Immature natural killer cell (primary cell): ENCODE measurements at regions not wholly inside any gene's neighbourhood (a gene's known extent, or its start where the extent isn't known, plus 50 kb on each side); places are given as distances from the start of the nearest gene placed in this dataset.
"Not testable (repeated sequence)": the region's sequence is repeated elsewhere in the genome, so short reads cannot be mapped to it uniquely, and the experiment has no call there.

Experiments used
- DNase-seq, 3 donors: peaks; one replicate each; pipeline ENCODE4 v3.0.0; 2022; ENCODE audit warnings: mixed read lengths in 1 of 3
- H3K27ac Mint-ChIP-seq, 6 donors: one replicate each; pipeline ENCODE4 v1.8.0; 2020; ENCODE audit warnings: mixed read lengths in 6 of 6, mild to moderate bottlenecking in 5 of 6, inconsistent platforms in 4 of 6, moderate library complexity in 3 of 6
- H3K27me3 Mint-ChIP-seq, 3 donors: one replicate each; pipeline ENCODE4 v1.8.0; 2020 to 2021; ENCODE audit warnings: low read depth in 3 of 3, mild to moderate bottlenecking in 3 of 3, mixed read lengths in 3 of 3, moderate library complexity in 3 of 3, inconsistent platforms in 1 of 3
- H3K36me3 Mint-ChIP-seq, 3 donors: one replicate each; pipeline ENCODE4 v1.8.0; 2020; ENCODE audit warnings: mixed read lengths in 3 of 3, inconsistent platforms in 2 of 3, mild to moderate bottlenecking in 2 of 3
- H3K4me1 Mint-ChIP-seq, 2 donors: one replicate each; pipeline ENCODE4 v1.8.0; 2020; ENCODE audit warnings: inconsistent platforms in 2 of 2, mild to moderate bottlenecking in 2 of 2, mixed read lengths in 2 of 2, moderate library complexity in 1 of 2
- H3K4me3 Mint-ChIP-seq, 5 donors: one replicate each; pipeline ENCODE4 v1.8.0; 2020; ENCODE audit warnings: mild to moderate bottlenecking in 5 of 5, mixed read lengths in 5 of 5, inconsistent platforms in 3 of 5, moderate library complexity in 3 of 5
- H3K9me3 Mint-ChIP-seq, 6 donors: one replicate each; pipeline ENCODE4 v1.8.0; 2020; ENCODE audit warnings: mild to moderate bottlenecking in 6 of 6, mixed read lengths in 6 of 6, inconsistent platforms in 4 of 6, moderate library complexity in 3 of 6

DNA sequence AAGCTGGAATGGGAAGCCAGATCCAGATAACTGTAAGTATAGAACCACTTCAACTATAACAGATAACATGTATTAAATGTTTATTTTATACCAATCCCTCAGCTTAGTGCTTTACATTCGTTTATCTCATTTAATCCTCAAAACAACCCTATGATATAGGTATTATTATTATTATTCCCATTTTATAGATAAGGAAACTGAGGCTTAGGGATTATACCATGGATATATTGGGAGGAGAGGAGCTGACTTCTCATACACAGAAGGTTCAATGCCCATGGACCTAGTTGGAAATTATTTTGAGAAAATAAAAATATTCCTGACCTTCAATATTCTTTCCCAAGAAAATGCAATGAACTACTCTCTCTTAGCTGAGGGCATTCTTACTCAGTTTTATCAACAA lies 140.4 kb upstream of the C11orf58 start:
- Mint-ChIP-seq H3K27ac (no peak overlapping the region), H3K4me1 (no peaks in the 10 kb centered on the region), H3K9me3 (peaks cover 0 to 1% (median 0%) of the 10 kb centered on the region in 6 donors), H3K27me3 (peaks cover 9 to 11% (median 9%) of the 10 kb centered on the region in 3 donors), H3K4me3 (no peak overlapping the region), H3K36me3 (no peaks in the 10 kb centered on the region)
- DNase-seq = no peak

DNA sequence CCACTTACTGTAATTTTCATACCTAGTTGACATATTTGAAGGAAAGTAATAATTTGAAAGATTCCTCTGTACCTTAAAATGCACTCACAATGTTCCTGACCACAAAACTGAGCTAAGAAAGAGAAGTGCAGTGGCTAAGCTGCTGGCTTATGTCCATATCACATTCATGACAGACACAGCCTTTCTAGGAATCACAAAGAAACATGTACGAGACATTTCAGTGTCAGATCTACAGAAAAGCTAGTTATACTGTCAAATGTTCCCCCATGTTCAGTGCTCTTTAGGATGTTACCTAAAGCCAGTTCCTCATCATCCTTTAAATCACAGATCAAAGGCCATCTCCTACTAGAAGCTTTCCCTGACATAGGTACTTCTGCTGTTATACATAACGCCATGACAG lies 142.2 kb upstream of the C11orf58 start:
- Mint-ChIP-seq H3K4me1 (no peaks in the 10 kb centered on the region), H3K27me3 (peaks cover 0 to 4% (median 3%) of the 10 kb centered on the region in 3 donors), H3K27ac (no peak overlapping the region), H3K9me3 (no peaks in the 10 kb centered on the region), H3K36me3 (no peaks in the 10 kb centered on the region), H3K4me3 (no peak overlapping the region)
- no peak for DNase-seq

DNA sequence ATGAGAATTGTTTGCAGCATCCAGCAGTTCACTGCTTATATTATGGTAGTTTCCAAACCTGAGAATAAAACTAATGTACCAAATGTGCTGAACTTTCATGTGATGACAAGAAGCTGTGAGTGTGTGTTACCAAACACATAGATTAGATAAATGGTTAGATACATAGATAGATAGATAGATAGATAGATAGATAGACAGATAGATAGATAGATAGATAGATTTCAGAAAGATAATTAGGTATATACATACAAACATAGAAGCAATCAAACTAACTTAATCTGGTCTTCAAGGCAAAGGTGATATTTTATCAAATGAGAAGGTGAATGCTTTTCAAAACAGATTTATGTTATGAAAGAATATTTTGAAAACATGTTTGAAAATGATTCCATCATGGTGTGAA lies 147.3 kb upstream of the C11orf58 start:
- Mint-ChIP-seq H3K36me3 (no peaks in the 10 kb centered on the region), H3K9me3 (no peaks in the 10 kb centered on the region), H3K4me1 (no peaks in the 10 kb centered on the region), H3K27ac (no peak overlapping the region), H3K4me3 (no peak overlapping the region), H3K27me3 (peaks cover 2 to 3% (median 2%) of the 10 kb centered on the region in 3 donors)
- DNase-seq = no peak

DNA sequence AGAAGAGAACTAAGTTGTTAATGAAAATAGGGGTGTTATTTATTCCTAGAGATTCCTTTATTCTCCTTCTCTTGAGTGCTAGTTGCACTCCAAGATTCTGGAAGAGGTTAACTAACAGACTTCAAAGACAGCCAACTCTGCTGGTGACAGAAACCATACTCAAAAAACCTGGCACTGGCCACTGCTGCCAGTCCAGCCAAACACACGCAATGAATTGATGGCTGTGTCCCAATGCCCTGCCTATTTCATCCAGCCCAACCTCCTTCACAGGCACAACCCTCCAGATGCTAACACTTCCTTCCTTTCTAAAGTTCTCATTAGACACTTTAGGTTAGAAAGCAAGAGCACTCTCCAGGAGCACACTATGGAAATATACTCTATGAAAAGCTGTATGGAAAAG lies 150.8 kb upstream of the C11orf58 start:
- H3K4me1 Mint-ChIP-seq = no peaks in the 10 kb centered on the region
- no peaks in the 10 kb centered on the region for H3K36me3 Mint-ChIP-seq
- H3K9me3 Mint-ChIP-seq = peaks cover 0 to 2% (median 0%) of the 10 kb centered on the region in 6 donors
- DNase-seq = no peak
- H3K27ac Mint-ChIP-seq = no peak overlapping the region
- peaks cover 3 to 5% (median 4%) of the 10 kb centered on the region in 3 donors for H3K27me3 Mint-ChIP-seq
- H3K4me3 Mint-ChIP-seq = no peak overlapping the region

DNA sequence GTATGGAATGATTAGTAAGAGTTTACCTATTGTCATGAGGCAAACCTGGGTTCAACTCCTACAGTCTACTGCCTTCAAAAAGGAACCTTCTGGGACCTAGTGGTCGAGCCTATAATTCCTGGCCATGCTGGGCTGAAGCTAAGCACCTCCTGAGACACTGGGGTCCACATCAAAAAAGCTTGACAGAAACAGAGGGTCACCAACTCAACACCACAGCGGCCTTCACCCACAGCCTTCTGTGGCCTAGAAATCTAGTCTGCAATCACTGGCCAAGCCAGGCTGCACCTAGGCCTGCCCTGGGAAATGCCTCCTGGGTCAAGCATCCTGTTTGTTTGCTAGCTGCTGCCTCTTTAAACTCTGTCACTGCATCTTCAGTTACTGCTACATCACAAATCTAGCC lies 153.9 kb upstream of the C11orf58 start:
- Mint-ChIP-seq H3K4me3 (no peak overlapping the region), H3K27me3 (peaks cover 3 to 4% (median 4%) of the 10 kb centered on the region in 3 donors), H3K27ac (no peak overlapping the region), H3K4me1 (no peaks in the 10 kb centered on the region), H3K9me3 (peaks cover 0 to 8% (median 0%) of the 10 kb centered on the region in 6 donors), H3K36me3 (no peaks in the 10 kb centered on the region)
- DNase-seq = no peak

DNA sequence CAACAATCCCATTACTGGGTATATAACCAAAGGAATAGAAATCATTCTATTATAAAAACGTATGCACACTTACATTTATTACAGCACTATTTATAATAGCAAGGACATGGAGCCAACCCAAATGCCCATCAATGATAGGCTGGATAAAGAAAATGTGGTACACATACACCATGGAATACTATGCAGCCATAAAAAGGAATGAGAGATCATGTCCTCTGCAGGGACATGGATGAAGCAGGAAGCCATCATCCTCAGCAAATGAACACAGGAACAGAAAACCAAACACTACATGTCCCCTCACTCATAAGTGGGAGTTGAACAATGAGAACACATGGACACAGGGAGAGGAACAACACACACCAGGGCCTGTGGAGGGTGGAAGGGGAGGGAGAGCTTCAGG lies 157.4 kb upstream of the C11orf58 start:
- not testable (repeated sequence) for H3K36me3 Mint-ChIP-seq, DNase-seq, H3K9me3 Mint-ChIP-seq, H3K27me3 Mint-ChIP-seq, H3K27ac Mint-ChIP-seq, H3K4me1 Mint-ChIP-seq, H3K4me3 Mint-ChIP-seq

DNA sequence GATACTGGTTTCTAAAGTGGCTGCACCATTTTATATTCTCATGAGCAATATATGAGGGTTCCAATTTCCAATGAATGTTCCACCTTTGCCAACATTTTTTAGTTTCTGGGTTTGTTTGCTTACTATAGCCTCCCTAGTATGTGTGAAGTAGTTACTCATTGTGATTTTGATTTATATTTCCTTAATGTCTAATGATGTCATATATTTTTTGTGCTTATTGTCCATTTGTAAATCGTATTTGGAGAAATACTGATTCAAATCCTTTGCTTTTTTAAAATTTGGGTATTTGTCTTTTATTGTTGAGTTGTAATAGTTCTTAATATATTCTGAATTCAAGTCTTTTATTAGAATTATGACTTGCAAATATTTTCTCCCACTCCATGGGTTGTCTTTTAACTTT lies 161.0 kb upstream of the C11orf58 start:
- no peaks in the 10 kb centered on the region for H3K4me1 Mint-ChIP-seq

DNA sequence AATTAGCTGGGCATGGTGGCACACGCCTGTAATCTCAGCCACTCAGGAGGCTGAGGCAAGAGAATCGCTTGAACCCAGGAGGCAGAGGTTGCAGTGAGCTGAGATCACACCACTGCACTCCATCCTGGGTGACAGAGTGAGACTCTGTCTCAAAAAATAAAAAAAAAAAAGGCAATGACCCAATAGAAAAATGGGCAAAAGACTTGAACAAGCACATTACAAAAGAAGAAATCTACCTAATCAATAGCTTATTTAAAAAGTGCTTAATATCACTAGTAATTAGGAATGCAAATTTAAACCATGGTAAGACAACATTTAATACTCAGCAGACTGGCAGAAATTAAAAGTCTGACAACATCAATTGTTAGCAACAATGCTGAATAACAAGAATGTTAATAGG lies 163.6 kb upstream of the C11orf58 start:
- H3K27ac Mint-ChIP-seq, H3K9me3 Mint-ChIP-seq, H3K36me3 Mint-ChIP-seq, H3K4me1 Mint-ChIP-seq, H3K27me3 Mint-ChIP-seq, DNase-seq, H3K4me3 Mint-ChIP-seq: not testable (repeated sequence)

More for the DNA sequence above, 161.0 kb upstream of the C11orf58 start:
- H3K9me3 Mint-ChIP-seq = peaks cover 0 to 6% (median 0%) of the 10 kb centered on the region in 6 donors
- H3K4me3 Mint-ChIP-seq = no peak overlapping the region
- DNase-seq = no peak
- no peaks in the 10 kb centered on the region for H3K36me3 Mint-ChIP-seq
- no peak overlapping the region for H3K27ac Mint-ChIP-seq
- H3K27me3 Mint-ChIP-seq = peaks cover 1 to 2% (median 2%) of the 10 kb centered on the region in 3 donors

DNA sequence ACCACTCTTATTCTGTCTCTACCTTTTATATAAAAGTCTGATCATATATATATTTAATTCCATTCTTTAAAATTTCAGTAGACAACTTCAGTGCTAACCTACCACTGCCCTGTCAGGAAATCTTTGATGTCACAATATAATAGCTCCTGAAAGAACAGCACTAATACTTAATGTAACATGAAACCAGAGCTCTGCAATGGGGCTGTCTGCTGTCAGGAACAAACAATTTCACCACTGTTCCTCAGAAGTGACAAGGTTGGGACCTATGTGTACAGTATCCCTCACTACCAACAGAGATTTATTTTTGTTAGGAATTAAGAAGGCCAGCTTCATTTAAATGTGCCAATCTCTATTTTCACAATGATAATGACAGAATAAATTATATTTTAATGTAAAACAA lies 165.5 kb upstream of the C11orf58 start:
- Mint-ChIP-seq H3K27ac (no peak overlapping the region), H3K4me3 (no peak overlapping the region), H3K27me3 (peaks cover 0 to 1% (median 0%) of the 10 kb centered on the region in 3 donors)

DNA sequence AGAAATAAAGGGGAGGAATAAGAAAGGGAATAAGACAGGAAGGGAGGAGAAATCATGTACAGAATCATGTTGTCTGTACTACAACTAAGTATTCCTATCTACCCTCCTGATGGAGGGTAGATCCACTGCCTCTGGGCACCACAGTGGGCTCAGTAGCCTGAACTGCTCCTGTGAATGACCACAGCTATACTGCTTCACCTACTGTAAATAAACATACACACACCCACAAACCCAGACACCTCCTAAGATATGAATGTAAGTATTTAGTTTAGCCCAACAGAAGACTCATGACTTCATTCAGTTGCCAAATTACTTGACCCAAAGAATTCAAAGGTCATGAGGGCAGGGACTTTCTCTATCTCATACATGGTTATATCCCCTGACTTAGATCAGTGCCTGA lies 177.3 kb upstream of the C11orf58 start:
- H3K27me3 Mint-ChIP-seq = peaks cover 0 to 2% (median 0%) of the 10 kb centered on the region in 3 donors
- peaks cover 0 to 25% (median 9%) of the 10 kb centered on the region in 6 donors for H3K9me3 Mint-ChIP-seq
- DNase-seq = no peak
- no peak overlapping the region for H3K27ac Mint-ChIP-seq
- H3K4me3 Mint-ChIP-seq = no peak overlapping the region
- H3K4me1 Mint-ChIP-seq = no peaks in the 10 kb centered on the region
- H3K36me3 Mint-ChIP-seq = peaks cover 0 to 3% (median 0%) of the 10 kb centered on the region in 3 donors

More for the DNA sequence above, 165.5 kb upstream of the C11orf58 start:
- Mint-ChIP-seq H3K4me1 (no peaks in the 10 kb centered on the region), H3K36me3 (no peaks in the 10 kb centered on the region), H3K9me3 (peaks cover 0 to 6% (median 4%) of the 10 kb centered on the region in 6 donors)
- DNase-seq = no peak

DNA sequence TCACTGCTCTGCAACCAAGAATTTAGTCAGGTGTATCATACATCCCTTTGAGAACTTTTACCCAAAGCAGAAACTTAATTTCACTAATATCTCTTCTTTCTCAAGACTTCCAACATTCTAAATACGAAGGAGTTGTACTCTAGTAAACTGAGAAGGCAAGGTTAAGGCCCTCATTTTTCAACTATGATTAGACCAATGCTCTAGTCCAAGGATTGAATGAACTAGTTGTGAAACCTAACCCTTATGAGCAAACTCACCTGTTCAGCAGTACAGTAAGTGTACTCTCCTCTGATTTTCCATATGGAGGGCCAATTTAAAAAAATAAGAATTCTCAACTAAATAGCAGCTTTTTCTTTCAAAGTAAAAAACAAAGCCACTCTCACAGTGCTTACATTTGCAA lies 180.0 kb upstream of the C11orf58 start:
- Mint-ChIP-seq H3K27ac (no peak overlapping the region), H3K27me3 (no peaks in the 10 kb centered on the region), H3K4me3 (no peak overlapping the region), H3K4me1 (no peaks in the 10 kb centered on the region), H3K9me3 (peaks cover 0 to 21% (median 10%) of the 10 kb centered on the region in 6 donors), H3K36me3 (peaks cover 0 to 3% (median 0%) of the 10 kb centered on the region in 3 donors)
- DNase-seq = no peak

DNA sequence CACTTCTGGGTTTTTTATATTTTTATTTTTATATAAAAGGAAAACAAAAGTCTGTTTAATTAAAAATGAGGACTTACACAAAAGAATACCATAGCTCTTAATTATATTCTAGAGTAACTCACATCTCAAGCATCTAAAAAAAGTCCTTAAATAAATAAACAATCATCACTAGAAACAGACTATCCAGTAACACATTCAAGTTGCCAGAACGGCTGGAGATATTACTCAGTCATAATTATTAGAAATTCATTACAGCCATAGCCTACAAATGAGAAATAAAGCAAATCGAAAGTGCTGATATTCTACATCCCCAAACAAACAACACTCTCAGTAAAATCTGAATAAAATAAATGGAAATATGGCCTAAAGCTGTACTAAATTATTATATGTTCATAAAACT lies 182.5 kb upstream of the C11orf58 start:
- H3K36me3 Mint-ChIP-seq = no peaks in the 10 kb centered on the region
- H3K9me3 Mint-ChIP-seq = peaks cover 0 to 18% (median 3%) of the 10 kb centered on the region in 6 donors
- no peak overlapping the region for H3K4me3 Mint-ChIP-seq
- H3K27me3 Mint-ChIP-seq = no peaks in the 10 kb centered on the region
- H3K4me1 Mint-ChIP-seq = no peaks in the 10 kb centered on the region
- DNase-seq = no peak
- no peak overlapping the region for H3K27ac Mint-ChIP-seq

DNA sequence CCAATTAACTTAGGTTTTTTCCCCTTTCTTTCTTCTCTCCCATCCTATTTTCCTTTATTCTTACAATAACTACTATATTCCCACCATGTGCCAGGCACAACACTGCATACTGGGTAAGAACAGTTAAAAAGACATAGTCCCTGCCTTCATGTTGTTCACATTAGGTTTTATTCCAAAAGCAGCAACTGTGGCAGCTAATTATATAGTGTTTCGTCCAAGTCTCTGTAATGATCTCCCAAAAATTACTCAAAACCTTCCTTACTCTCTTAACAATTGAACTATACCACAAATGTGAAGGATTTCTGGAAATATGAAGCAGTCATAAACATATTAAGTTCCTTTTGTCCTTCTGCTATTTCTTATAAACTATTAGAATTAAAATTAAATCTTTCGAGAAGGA lies 184.1 kb upstream of the C11orf58 start:
- no peaks in the 10 kb centered on the region for H3K36me3 Mint-ChIP-seq
- no peak for DNase-seq

DNA sequence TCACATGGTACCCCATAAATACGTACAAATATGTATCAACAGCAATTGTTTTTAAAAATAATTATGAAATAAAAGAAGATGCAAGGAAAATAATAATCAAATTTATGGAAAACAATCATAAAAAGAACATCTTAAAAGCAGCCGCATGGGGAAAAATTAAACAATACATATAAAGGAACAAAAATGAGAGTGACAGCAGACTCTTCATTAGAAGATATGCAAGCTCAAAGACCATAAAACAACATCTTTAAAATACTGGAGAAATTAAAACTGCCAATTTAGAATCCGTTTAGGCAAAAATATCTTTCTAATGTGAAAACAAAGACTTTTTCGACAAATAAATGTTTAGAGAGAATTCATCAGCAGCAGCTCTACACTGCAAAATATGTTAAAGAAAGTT lies 190.6 kb upstream of the C11orf58 start:
- Mint-ChIP-seq H3K27me3 (peaks cover 0 to 2% (median 0%) of the 10 kb centered on the region in 3 donors), H3K4me1 (no peaks in the 10 kb centered on the region), H3K36me3 (no peaks in the 10 kb centered on the region), H3K9me3 (peaks cover 0 to 10% (median 8%) of the 10 kb centered on the region in 6 donors), H3K4me3 (no peak overlapping the region), H3K27ac (no peak overlapping the region)
- DNase-seq = no peak

More for the DNA sequence above, 184.1 kb upstream of the C11orf58 start:
- peaks cover 2 to 20% (median 4%) of the 10 kb centered on the region in 6 donors for H3K9me3 Mint-ChIP-seq
- no peak overlapping the region for H3K27ac Mint-ChIP-seq
- no peak overlapping the region for H3K4me3 Mint-ChIP-seq
- H3K4me1 Mint-ChIP-seq = no peaks in the 10 kb centered on the region
- no peaks in the 10 kb centered on the region for H3K27me3 Mint-ChIP-seq

DNA sequence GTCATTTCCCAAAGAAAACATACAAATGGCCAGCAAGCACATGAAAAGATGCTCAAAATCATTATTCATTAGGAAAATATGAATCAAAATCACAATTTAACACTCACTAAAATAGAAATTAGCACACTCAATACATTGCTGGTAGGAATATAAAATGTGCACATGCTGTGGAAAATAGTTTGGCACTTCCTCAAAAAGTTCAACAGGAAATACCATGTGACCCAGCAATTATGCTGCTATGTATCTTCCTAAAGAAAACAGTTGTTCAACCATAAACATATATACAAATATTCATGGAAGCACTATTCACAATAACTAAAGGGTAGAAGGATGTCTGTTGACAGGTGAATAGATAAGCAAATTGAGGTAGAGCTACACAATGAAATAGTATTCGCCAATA lies 187.3 kb upstream of the SOX6 start:
- no peaks in the 10 kb centered on the region for H3K36me3 Mint-ChIP-seq
- peaks cover 5 to 19% (median 6%) of the 10 kb centered on the region in 6 donors for H3K9me3 Mint-ChIP-seq

More for the DNA sequence above, 187.3 kb upstream of the SOX6 start:
- no peak overlapping the region for H3K4me3 Mint-ChIP-seq
- no peaks in the 10 kb centered on the region for H3K4me1 Mint-ChIP-seq
- H3K27me3 Mint-ChIP-seq = peaks cover 0 to 4% (median 0%) of the 10 kb centered on the region in 3 donors
- no peak for DNase-seq
- H3K27ac Mint-ChIP-seq = no peak overlapping the region
